Endothelial cell of umbilical vein (primary cell): ENCODE measurements at regions not wholly inside any gene's neighbourhood (a gene's known extent, or its start where the extent isn't known, plus 50 kb on each side); places are given as distances from the start of the nearest gene placed in this dataset.

Source experiments
- EZH2 ChIP-seq: IDR thresholded peaks from 2 replicates; pipeline ENCODE4 v1.6.1; 2012; ENCODE audit warnings: borderline replicate concordance, low read depth, mild to moderate bottlenecking, moderate library complexity, low read length, inconsistent platforms; ENCODE audit not compliant: severe bottlenecking
- MAX ChIP-seq: IDR thresholded peaks from 2 replicates; pipeline ENCODE4 v1.6.1; 2011; ENCODE audit not compliant: insufficient read depth, insufficient read length
- MYC ChIP-seq: IDR thresholded peaks from one replicate; pipeline ENCODE4 v1.6.1; 2011; ENCODE audit warnings: mild to moderate bottlenecking, low read depth, low read length
- POLR2A ChIP-seq: IDR thresholded peaks from 2 replicates; pipeline ENCODE4 v1.6.1; 2012; ENCODE audit warnings: low read depth, mild to moderate bottlenecking, control low read depth, low read length
- POLR2AphosphoS5 ChIP-seq: IDR thresholded peaks from 2 replicates; pipeline ENCODE4 v1.6.1; 2012; ENCODE audit warnings: low read depth, mild to moderate bottlenecking, control low read depth, low read length, moderate library complexity; ENCODE audit not compliant: insufficient read depth
- TF ChIP-seq, protein P1 (sequence below), 2 donors: IDR thresholded peaks; 1 replicate in 1 of 2; 2 replicates in 1 of 2; pipeline ENCODE4 v1.5.1; 2011; ENCODE audit warnings: low read length in 2 of 2, mild to moderate bottlenecking in 2 of 2, moderate library complexity in 2 of 2, control low read depth in 1 of 2, inconsistent platforms in 1 of 2, low read depth in 1 of 2; ENCODE audit not compliant: insufficient read depth in 1 of 2; ENCODE audit errors: extremely low read depth in 1 of 2

- TF ChIP-seq, protein P1, sequence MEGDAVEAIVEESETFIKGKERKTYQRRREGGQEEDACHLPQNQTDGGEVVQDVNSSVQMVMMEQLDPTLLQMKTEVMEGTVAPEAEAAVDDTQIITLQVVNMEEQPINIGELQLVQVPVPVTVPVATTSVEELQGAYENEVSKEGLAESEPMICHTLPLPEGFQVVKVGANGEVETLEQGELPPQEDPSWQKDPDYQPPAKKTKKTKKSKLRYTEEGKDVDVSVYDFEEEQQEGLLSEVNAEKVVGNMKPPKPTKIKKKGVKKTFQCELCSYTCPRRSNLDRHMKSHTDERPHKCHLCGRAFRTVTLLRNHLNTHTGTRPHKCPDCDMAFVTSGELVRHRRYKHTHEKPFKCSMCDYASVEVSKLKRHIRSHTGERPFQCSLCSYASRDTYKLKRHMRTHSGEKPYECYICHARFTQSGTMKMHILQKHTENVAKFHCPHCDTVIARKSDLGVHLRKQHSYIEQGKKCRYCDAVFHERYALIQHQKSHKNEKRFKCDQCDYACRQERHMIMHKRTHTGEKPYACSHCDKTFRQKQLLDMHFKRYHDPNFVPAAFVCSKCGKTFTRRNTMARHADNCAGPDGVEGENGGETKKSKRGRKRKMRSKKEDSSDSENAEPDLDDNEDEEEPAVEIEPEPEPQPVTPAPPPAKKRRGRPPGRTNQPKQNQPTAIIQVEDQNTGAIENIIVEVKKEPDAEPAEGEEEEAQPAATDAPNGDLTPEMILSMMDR (IDR thresholded peaks at IDR 0.05; ENCODE audit: extremely low read depth in 1 of 2, insufficient read depth in 1 of 2, low read depth in 1 of 2, low read length in 2 of 2): no peak
- TF ChIP-seq POLR2AphosphoS5 (no peak), EZH2 (no peak), POLR2A (no peak), MYC (no peak), MAX (no peak)
Observed at GRCh38 chr18:54750350-54750749, 77.9 kb upstream of the RAB27B start.
